ENCODE measurements at regions not wholly inside any gene's neighbourhood (a gene's known extent, or its start where the extent isn't known, plus 50 kb on each side); places are given as distances from the start of the nearest gene placed in this dataset.

- Histone ChIP-seq H3K9ac (ENCODE audit: low read depth, low read length) (no peak overlapping the region), H4K8ac (ENCODE audit: low read depth in 2 of 2, low read length in 2 of 2) (no peak overlapping the region), H4K5ac (ENCODE audit: low read depth, low read length) (no peak overlapping the region), H2BK20ac (ENCODE audit: low read depth, low read length) (no peak overlapping the region), H3K4ac (ENCODE audit: low read depth, low read length) (no peak overlapping the region), H3K4me2 (ENCODE audit: low read depth, low read length) (no peak overlapping the region), H3K27me3 (ENCODE audit: control insufficient read depth, insufficient read depth, low read length) (no peaks in the 10 kb centered on the region), H3K4me3 (ENCODE audit: insufficient read depth, low read depth, low read length) (no peak overlapping the region), H3K36me3 (ENCODE audit: control insufficient read depth, insufficient read depth, low read length) (no peaks in the 10 kb centered on the region), H3K9me3 (ENCODE audit: control insufficient read depth, insufficient read depth, low read length) (no peaks in the 10 kb centered on the region), H3K23ac (ENCODE audit: low read depth, low read length) (no peak overlapping the region), H2AK5ac (ENCODE audit: low read depth, low read length) (no peak overlapping the region), H3K9me1 (ENCODE audit: insufficient read depth, low read length) (no peaks in the 10 kb centered on the region), H3K4me1 (ENCODE audit: control insufficient read depth, insufficient read depth, low read length) (no peaks in the 10 kb centered on the region), H3K56ac (ENCODE audit: extremely low read depth, insufficient read depth, low read length) (no peak overlapping the region), H2AK9ac (replicated peaks; ENCODE audit: low read depth, low read length, poor library complexity) (no peak overlapping the region), H3K79me1 (ENCODE audit: low read depth in 1 of 2, low read length in 2 of 2) (no peaks in the 10 kb centered on the region), H2BK15ac (ENCODE audit: low read depth, low read length) (no peak overlapping the region), H2BK120ac (ENCODE audit: low read depth, low read length) (no peak overlapping the region), H3K18ac (ENCODE audit: low read depth, low read length) (no peak overlapping the region), H4K91ac (ENCODE audit: insufficient read depth, low read depth, low read length) (no peak overlapping the region), H2AFZ (replicated peaks; ENCODE audit: low read length, poor library complexity) (no peak overlapping the region), H3K27ac (ENCODE audit: insufficient read depth, low read length) (no peak overlapping the region), H4K20me1 (ENCODE audit: insufficient read depth, low read length) (no peaks in the 10 kb centered on the region), H2BK5ac (ENCODE audit: low read depth, low read length, poor library complexity, severe bottlenecking) (no peak overlapping the region), H3K14ac (replicated peaks; ENCODE audit: low read depth, low read length) (no peak overlapping the region)
- dilution Hi-C loops (cut with HindIII; ENCODE audit: low sequenced_read_pairs, unreplicated experiment), result no loop called here
- intact Hi-C loops (cut with micrococcal nuclease), result no loop called here
- CTCF ChIA-PET, result no interaction called here
- no CpG with 5 or more reads among the region's 7 CpGs for WGBS, 2 experiments (ENCODE audit: extremely low coverage in 2 of 2, insufficient read length in 1 of 2)
- BruUV-seq (replicated peaks), result no TSS peak
- POLR2A ChIA-PET (ENCODE audit: unreplicated experiment), result no interaction called here
- in situ Hi-C loops (cut with MboI; ENCODE audit: low sequenced_read_pairs), result no loop called here
- DNase-seq, result no peak
- TF ChIP-seq RAD21 (IDR thresholded peaks at IDR 0.05; ENCODE audit: low read length) (no peak), USF2 (IDR thresholded peaks at IDR 0.05; ENCODE audit: low read depth, low read length) (no peak), SMC3 (IDR thresholded peaks at IDR 0.05; ENCODE audit: low read depth, low read length) (no peak), CTCF (conservative IDR thresholded peaks at IDR 0.05; ENCODE audit: low read depth, low read length) (no peak), CHD1 (IDR thresholded peaks at IDR 0.05; ENCODE audit: low read depth, low read length) (no peak), RCOR1 (IDR thresholded peaks at IDR 0.05; ENCODE audit: insufficient replicate concordance, low read length) (no peak), MXI1 (IDR thresholded peaks at IDR 0.05; ENCODE audit: borderline replicate concordance, low read depth, low read length) (no peak), BHLHE40 (IDR thresholded peaks at IDR 0.05; ENCODE audit: low read depth, low read length) (no peak), MAZ (IDR thresholded peaks at IDR 0.05; ENCODE audit: borderline replicate concordance, low read depth, low read length) (no peak), ELK1 (IDR thresholded peaks at IDR 0.05; ENCODE audit: borderline replicate concordance, low read depth, low read length) (no peak), CEBPB (IDR thresholded peaks at IDR 0.05; ENCODE audit: low read depth, low read length) (no peak), MAFK (IDR thresholded peaks at IDR 0.05; ENCODE audit: low read depth, low read length) (no peak)
- no peak for ATAC-seq (ENCODE audit: low read depth)
Observed at GRCh38 chr1:83559129-83559840, 439.6 kb downstream of the TTLL7 start.
